H1 (cell line): ENCODE measurements at regions not wholly inside any gene's neighbourhood (a gene's known extent, or its start where the extent isn't known, plus 50 kb on each side); places are given as distances from the start of the nearest gene placed in this dataset.

Experiments used
- ATF2 ChIP-seq: IDR thresholded peaks from 2 replicates; pipeline ENCODE4 v1.6.1; 2012; ENCODE audit warnings: low read length, inconsistent platforms
- BRCA1 ChIP-seq: IDR thresholded peaks from 2 replicates; pipeline ENCODE4 v1.6.1; 2012; ENCODE audit warnings: low read depth, low read length, improper control_type of control experiment
- CEBPB ChIP-seq: IDR thresholded peaks from 2 replicates; pipeline ENCODE4 v1.6.1; 2012; ENCODE audit warnings: low read depth, low read length
- CHD2 ChIP-seq: IDR thresholded peaks from 2 replicates; pipeline ENCODE4 v1.6.1; 2012; ENCODE audit warnings: low read length, improper control_type of control experiment
- CHD7 ChIP-seq: fragments of 300-600 bp; sonication (generic); IDR thresholded peaks from 2 replicates; pipeline ENCODE4 v1.7.1; 2012; ENCODE audit warnings: low read length, moderate library complexity, mild to moderate bottlenecking, inconsistent platforms; ENCODE audit not compliant: insufficient replicate concordance
- CTBP2 ChIP-seq: IDR thresholded peaks from 2 replicates; pipeline ENCODE4 v1.7.0; 2011; ENCODE audit warnings: borderline replicate concordance, mild to moderate bottlenecking, moderate library complexity, mixed read lengths, low read length; ENCODE audit not compliant: insufficient read depth, insufficient read length
- CTCF ChIP-seq, 3 experiments: IDR thresholded peaks; 1 replicate in 2 of 3; 2 replicates in 1 of 3; pipeline versions ENCODE4 v1.5.1 to v1.6.1; 2011; ENCODE audit warnings: low read length in 3 of 3, mild to moderate bottlenecking in 3 of 3, inconsistent platforms in 2 of 3, low read depth in 1 of 3, moderate library complexity in 1 of 3; ENCODE audit not compliant: insufficient read depth in 1 of 3; ENCODE audit errors: control extremely low read depth in 1 of 3
- GTF2F1 ChIP-seq: IDR thresholded peaks from 2 replicates; pipeline ENCODE4 v1.6.1; 2012; ENCODE audit warnings: low read depth, low read length, improper control_type of control experiment, borderline replicate concordance
- HDAC2 ChIP-seq, 2 experiments: fragments of 300-600 bp in 1 of 2; sonication (generic) in 1 of 2; IDR thresholded peaks; 2 replicates each; pipeline ENCODE4 v1.6.1; 2011 to 2012; ENCODE audit warnings: low read depth in 2 of 2, low read length in 2 of 2, mild to moderate bottlenecking in 2 of 2, moderate library complexity in 2 of 2, borderline replicate concordance in 1 of 2, inconsistent platforms in 1 of 2
- MAX ChIP-seq: IDR thresholded peaks from 2 replicates; pipeline ENCODE4 v1.6.1; 2012; ENCODE audit warnings: inconsistent platforms
- SP2 ChIP-seq: IDR thresholded peaks from 2 replicates; pipeline ENCODE4 v1.6.1; 2012; ENCODE audit warnings: mild to moderate bottlenecking, low read length, inconsistent platforms
- TAF1 ChIP-seq: IDR thresholded peaks from 2 replicates; pipeline ENCODE4 v1.6.1; 2011; ENCODE audit warnings: mild to moderate bottlenecking, low read depth, low read length
- TAF7 ChIP-seq: optimal IDR thresholded peaks from 2 replicates; pipeline ENCODE3; 2011; ENCODE audit warnings: low read depth, mild to moderate bottlenecking, inconsistent platforms, low read length, moderate library complexity, borderline replicate concordance

- TF ChIP-seq CHD2 (no peak), MAX (no peak), SP2 (no peak), CTCF (IDR thresholded peaks at IDR 0.05; ENCODE audit: control extremely low read depth in 1 of 3, insufficient read depth in 1 of 3, low read depth in 1 of 3, low read length in 3 of 3) (no peak), CTBP2 (no peak), BRCA1 (no peak), CHD7 (no peak), GTF2F1 (no peak), TAF7 (no peak), CEBPB (no peak), ATF2 (no peak), HDAC2 (IDR thresholded peaks at IDR 0.05; ENCODE audit: borderline replicate concordance in 1 of 2, low read depth in 2 of 2, low read length in 2 of 2) (no peak), TAF1 (no peak)
Observed at GRCh38 chr18:1227025-1227424, 322.4 kb downstream of the ADCYAP1 start.
